ENCODE measurements at regions not wholly inside any gene's neighbourhood (a gene's known extent, or its start where the extent isn't known, plus 50 kb on each side); places are given as distances from the start of the nearest gene placed in this dataset.

DNA sequence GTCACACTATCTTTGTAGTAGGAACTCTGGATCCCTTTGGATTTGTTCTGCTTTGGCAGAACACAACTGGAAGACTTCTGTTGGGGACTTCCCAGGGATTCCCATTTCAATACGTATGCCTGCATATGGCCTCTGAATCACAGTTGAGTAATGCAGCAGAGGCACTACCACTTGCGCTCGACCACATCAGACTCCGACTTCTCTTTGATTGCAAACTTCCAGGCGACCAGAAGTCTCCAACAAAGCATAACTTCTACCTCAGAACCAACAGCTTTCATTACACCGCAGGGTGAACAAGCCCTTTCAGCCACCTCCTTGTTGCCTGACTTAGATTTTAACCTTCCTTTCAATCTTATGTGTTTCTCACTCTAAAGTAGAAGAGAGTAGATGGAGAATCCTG lies 924.4 kb downstream of the IGSF11 start:
- TF ChIP-seq, protein P1, sequence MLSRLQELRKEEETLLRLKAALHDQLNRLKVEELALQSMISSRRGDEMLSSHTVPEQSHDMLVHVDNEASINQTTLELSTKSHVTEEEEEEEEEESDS (CRISPR knock-in tag; IDR thresholded peaks at IDR 0.05), result no peak
- TF ChIP-seq MEF2A (IDR thresholded peaks at IDR 0.05; ENCODE audit: control insufficient read depth, low read depth, low read length), result no peak
- TF ChIP-seq CREB1 (IDR thresholded peaks at IDR 0.05), result no peak
- TF ChIP-seq CREB1 (CRISPR knock-in tag; IDR thresholded peaks at IDR 0.05), result no peak
- no peak for TF ChIP-seq ZNF197 (CRISPR knock-in tag; IDR thresholded peaks at IDR 0.05; ENCODE audit: low read depth)
- no peak for TF ChIP-seq NR1H2 (CRISPR knock-in tag; IDR thresholded peaks at IDR 0.05)
- no peak for TF ChIP-seq KLF1 (tag; IDR thresholded peaks at IDR 0.05)
- no peak for TF ChIP-seq RAD21 (CRISPR knock-in tag; conservative IDR thresholded peaks at IDR 0.05 in 1 of 2, IDR thresholded peaks at IDR 0.05 in 1 of 2)
- TF ChIP-seq EP400 (IDR thresholded peaks at IDR 0.05), result no peak
- TF ChIP-seq, protein P2, sequence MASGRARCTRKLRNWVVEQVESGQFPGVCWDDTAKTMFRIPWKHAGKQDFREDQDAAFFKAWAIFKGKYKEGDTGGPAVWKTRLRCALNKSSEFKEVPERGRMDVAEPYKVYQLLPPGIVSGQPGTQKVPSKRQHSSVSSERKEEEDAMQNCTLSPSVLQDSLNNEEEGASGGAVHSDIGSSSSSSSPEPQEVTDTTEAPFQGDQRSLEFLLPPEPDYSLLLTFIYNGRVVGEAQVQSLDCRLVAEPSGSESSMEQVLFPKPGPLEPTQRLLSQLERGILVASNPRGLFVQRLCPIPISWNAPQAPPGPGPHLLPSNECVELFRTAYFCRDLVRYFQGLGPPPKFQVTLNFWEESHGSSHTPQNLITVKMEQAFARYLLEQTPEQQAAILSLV (tag; IDR thresholded peaks at IDR 0.05), result no peak
- TF ChIP-seq BMI1 (IDR thresholded peaks at IDR 0.05; ENCODE audit: low read length), result no peak
- TF ChIP-seq, protein P3, sequence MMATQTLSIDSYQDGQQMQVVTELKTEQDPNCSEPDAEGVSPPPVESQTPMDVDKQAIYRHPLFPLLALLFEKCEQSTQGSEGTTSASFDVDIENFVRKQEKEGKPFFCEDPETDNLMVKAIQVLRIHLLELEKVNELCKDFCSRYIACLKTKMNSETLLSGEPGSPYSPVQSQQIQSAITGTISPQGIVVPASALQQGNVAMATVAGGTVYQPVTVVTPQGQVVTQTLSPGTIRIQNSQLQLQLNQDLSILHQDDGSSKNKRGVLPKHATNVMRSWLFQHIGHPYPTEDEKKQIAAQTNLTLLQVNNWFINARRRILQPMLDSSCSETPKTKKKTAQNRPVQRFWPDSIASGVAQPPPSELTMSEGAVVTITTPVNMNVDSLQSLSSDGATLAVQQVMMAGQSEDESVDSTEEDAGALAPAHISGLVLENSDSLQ (IDR thresholded peaks at IDR 0.05), result no peak
- TF ChIP-seq GATAD2A (IDR thresholded peaks at IDR 0.05), result no peak
- TF ChIP-seq ZNF668 (CRISPR knock-in tag; IDR thresholded peaks at IDR 0.05), result no peak
- TF ChIP-seq NFIC (IDR thresholded peaks at IDR 0.05), result no peak
- TF ChIP-seq, protein P4, sequence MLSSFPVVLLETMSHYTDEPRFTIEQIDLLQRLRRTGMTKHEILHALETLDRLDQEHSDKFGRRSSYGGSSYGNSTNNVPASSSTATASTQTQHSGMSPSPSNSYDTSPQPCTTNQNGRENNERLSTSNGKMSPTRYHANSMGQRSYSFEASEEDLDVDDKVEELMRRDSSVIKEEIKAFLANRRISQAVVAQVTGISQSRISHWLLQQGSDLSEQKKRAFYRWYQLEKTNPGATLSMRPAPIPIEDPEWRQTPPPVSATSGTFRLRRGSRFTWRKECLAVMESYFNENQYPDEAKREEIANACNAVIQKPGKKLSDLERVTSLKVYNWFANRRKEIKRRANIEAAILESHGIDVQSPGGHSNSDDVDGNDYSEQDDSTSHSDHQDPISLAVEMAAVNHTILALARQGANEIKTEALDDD (IDR thresholded peaks at IDR 0.05), result no peak
- TF ChIP-seq POLR2AphosphoS5 (IDR thresholded peaks at IDR 0.05; ENCODE audit: control insufficient read depth, insufficient read depth, low read depth, low read length), result no peak
- POLR2A ChIA-PET, result no interaction called here
- Histone ChIP-seq H3K9ac (ENCODE audit: insufficient read depth in 1 of 2, low read depth in 2 of 2, low read length in 2 of 2) (no peak overlapping the region), H2AFZ (ENCODE audit: low read depth, low read length) (no peak overlapping the region), H3K79me2 (ENCODE audit: control insufficient read depth, insufficient read depth, low read length) (no peaks in the 10 kb centered on the region), H3K27ac (ENCODE audit: extremely low read depth, low read depth, low read length) (no peak overlapping the region), H3K36me3 (ENCODE audit: control insufficient read depth, insufficient read depth, low read length) (no peaks in the 10 kb centered on the region), H3K9me1 (ENCODE audit: control insufficient read depth, insufficient read depth, low read length) (no peaks in the 10 kb centered on the region), H3K4me2 (ENCODE audit: insufficient read depth, low read length) (no peak overlapping the region), H4K20me1 (replicated peaks; ENCODE audit: control insufficient read depth, insufficient read depth, low read length) (no peaks in the 10 kb centered on the region), H3K4me1 (replicated peaks in 1 of 2; ENCODE audit: control insufficient read depth in 2 of 2, insufficient read depth in 2 of 2, low read length in 2 of 2) (no peaks in the 10 kb centered on the region), H3K27me3 (ENCODE audit: control insufficient read depth in 2 of 2, insufficient read depth in 2 of 2, low read length in 2 of 2) (no peaks in the 10 kb centered on the region), H3K9me3 (replicated peaks; ENCODE audit: control insufficient read depth, insufficient read depth, low read depth, low read length) (no peaks in the 10 kb centered on the region), H3K4me3 (no peak overlapping the region)
- no TSS peak for BruUV-seq (replicated peaks)
- ATAC-seq (no peak), DNase-seq (ENCODE audit: extremely low read depth in 1 of 4, low spot score in 3 of 4) (no peak), FAIRE-seq (no peak)
- WGBS (ENCODE audit: insufficient coverage, low coverage, missing lambda C conversion rate), result 3% methylated on average over 6 of the region's 6 CpGs
- CTCF ChIA-PET (ENCODE audit: low intra/inter-chr PET ratio), result no interaction called here
- in situ Hi-C loops (cut with MboI), result no loop called here
- intact Hi-C loops (cut with micrococcal nuclease), result no loop called here

All from K562 (cell line).